Activated T-helper 2 cell treated with anti-CD3 and anti-CD28 coated beads, Interferon-gamma antibody, Interleukin-2, Interleukin-4, amounts not matched to agents 10 μg/mL and 5 μg/mL and 100 μg/mL, durations not matched to agents 14 hours and 24 hours and 36 hours (primary cell): ENCODE measurements at regions not wholly inside any gene's neighbourhood (a gene's known extent, or its start where the extent isn't known, plus 50 kb on each side); places are given as distances from the start of the nearest gene placed in this dataset.
A peak's percentile ranks its signal among the peaks of the same experiment; 100 is the strongest.

Experiments
- DNase-seq: peaks from one replicate; pipeline ENCODE4 v3.0.0; 2021; ENCODE audit warnings: low spot score
- H3K27ac Mint-ChIP-seq: one replicate; pipeline ENCODE4 v1.8.0; 2021; ENCODE audit warnings: mixed read lengths
- H3K27me3 Mint-ChIP-seq: one replicate; pipeline ENCODE4 v1.8.0; 2021; ENCODE audit warnings: low read depth, mixed read lengths
- H3K36me3 Mint-ChIP-seq: one replicate; pipeline ENCODE4 v1.8.0; 2021; ENCODE audit warnings: low read depth, mixed read lengths
- H3K4me1 Mint-ChIP-seq: one replicate; pipeline ENCODE4 v1.8.0; 2021; ENCODE audit warnings: low read depth, mixed read lengths
- H3K4me3 Mint-ChIP-seq: one replicate; pipeline ENCODE4 v1.8.0; 2021; ENCODE audit warnings: low read depth, mild to moderate bottlenecking, moderate library complexity, mixed read lengths
- H3K9me3 Mint-ChIP-seq: one replicate; pipeline ENCODE4 v1.8.0; 2021; ENCODE audit warnings: mixed read lengths
- intact Hi-C: fragments of 100-400 bp; cut with micrococcal nuclease; formaldehyde crosslinking; loops from one replicate; pipeline ENCODE4 v1.15.1; 2023

- DNase-seq = no peak
- H3K4me3 Mint-ChIP-seq = no peak overlapping the region
- peaks cover 28% of the 10 kb centered on the region for H3K36me3 Mint-ChIP-seq
- H3K9me3 Mint-ChIP-seq = peaks cover 43% of the 10 kb centered on the region
- intact Hi-C loops = loop anchor here (1.0 to 10.0 kb wide), 11 partner anchors 84 to 720 kb away; no protein-coding TSS in a partner anchor
- peaks cover 31% of the 10 kb centered on the region for H3K4me1 Mint-ChIP-seq
- H3K27me3 Mint-ChIP-seq = no peaks in the 10 kb centered on the region
- H3K27ac Mint-ChIP-seq = peak overlapping the region; percentile 90
Observed at GRCh38 chr2:8154936-8155335, 526.9 kb upstream of the ID2 start.

GRCh38 chr2:8157621-8158430, 524.0 kb upstream of the ID2 start:
- Mint-ChIP-seq H3K27me3 (no peaks in the 10 kb centered on the region), H3K9me3 (peaks cover 39% of the 10 kb centered on the region), H3K27ac (no peak overlapping the region), H3K4me1 (peaks cover 26% of the 10 kb centered on the region), H3K36me3 (peaks cover 28% of the 10 kb centered on the region), H3K4me3 (no peak overlapping the region)
- DNase-seq = no peak
- intact Hi-C loops = loop anchor here (10.0 kb wide), 3 partner anchors 247 to 723 kb away; no protein-coding TSS in a partner anchor

DNA sequence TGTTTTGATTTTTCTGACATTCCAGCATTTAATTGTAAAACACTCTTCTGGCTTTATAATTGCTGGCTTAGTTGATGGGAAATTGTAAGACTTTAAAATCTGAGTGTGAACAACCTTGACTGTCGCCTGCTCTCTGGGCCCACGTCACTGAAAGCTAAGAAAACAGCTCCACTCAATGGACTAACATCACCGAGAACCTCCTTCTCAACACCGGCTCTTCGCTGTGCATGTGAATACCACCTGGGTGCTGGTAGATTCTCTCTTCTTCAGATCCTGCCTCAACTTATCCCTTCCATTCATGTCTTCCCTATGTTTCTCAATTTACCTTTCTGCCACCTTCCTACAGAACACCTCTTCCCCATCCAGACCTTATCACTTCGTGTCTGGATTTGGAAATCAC, 523.1 kb upstream of the ID2 start:
- peaks cover 23% of the 10 kb centered on the region for H3K36me3 Mint-ChIP-seq
- no peak for DNase-seq
- no peaks in the 10 kb centered on the region for H3K27me3 Mint-ChIP-seq
- intact Hi-C loops = loop anchor here (10.0 kb wide), 3 partner anchors 246 to 724 kb away; no protein-coding TSS in a partner anchor
- H3K27ac Mint-ChIP-seq = no peak overlapping the region
- peaks cover 18% of the 10 kb centered on the region for H3K4me1 Mint-ChIP-seq
- peaks cover 34% of the 10 kb centered on the region for H3K9me3 Mint-ChIP-seq
- H3K4me3 Mint-ChIP-seq = no peak overlapping the region

GRCh38 chr2:8159211-8159965, 522.5 kb upstream of the ID2 start:
- H3K4me1 Mint-ChIP-seq = peaks cover 13% of the 10 kb centered on the region
- H3K27me3 Mint-ChIP-seq = no peaks in the 10 kb centered on the region

DNA sequence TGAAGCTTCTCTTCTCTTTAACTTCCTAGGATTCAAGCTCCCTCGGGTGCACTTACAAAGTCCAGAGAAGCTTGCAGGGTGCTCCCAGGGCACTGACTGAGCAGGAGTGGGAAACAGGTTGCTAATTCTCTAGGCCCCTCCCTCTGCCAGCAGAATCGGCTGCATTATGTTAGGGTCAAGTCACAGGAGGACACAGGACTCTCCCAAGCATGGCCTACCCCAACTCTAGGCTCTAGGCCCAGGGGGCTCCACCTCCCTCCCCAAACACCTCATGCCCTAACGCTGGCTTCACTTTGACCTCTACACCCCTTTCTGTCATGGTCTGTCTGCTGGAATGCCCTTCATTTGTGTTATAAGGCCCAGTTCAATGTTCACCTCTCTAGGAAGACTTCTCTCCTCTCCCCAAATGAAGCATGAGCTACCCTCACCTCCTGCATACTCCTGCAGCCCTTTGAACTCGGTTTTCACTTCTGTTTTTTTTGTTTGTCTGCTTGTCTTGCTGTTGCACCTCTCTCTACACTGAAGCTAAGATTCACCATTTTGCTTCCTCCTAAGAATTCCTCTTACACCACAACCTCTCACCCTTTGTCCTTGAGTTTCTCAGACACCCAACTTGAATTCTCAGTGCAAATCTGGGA, 521.8 kb upstream of the ID2 start:
- DNase-seq = no peak
- Mint-ChIP-seq H3K27ac (no peak overlapping the region), H3K4me1 (peaks cover 8% of the 10 kb centered on the region), H3K9me3 (peaks cover 23% of the 10 kb centered on the region), H3K27me3 (no peaks in the 10 kb centered on the region), H3K4me3 (no peak overlapping the region), H3K36me3 (peaks cover 14% of the 10 kb centered on the region)
- intact Hi-C loops = loop anchor here (10.0 kb wide), 3 partner anchors 245 to 725 kb away; no protein-coding TSS in a partner anchor

More at GRCh38 chr2:8159211-8159965, 522.5 kb upstream of the ID2 start:
- Mint-ChIP-seq H3K4me3 (no peak overlapping the region), H3K9me3 (peaks cover 27% of the 10 kb centered on the region), H3K36me3 (peaks cover 19% of the 10 kb centered on the region), H3K27ac (no peak overlapping the region)
- intact Hi-C loops = loop anchor here (10.0 kb wide), 3 partner anchors 245 to 725 kb away; no protein-coding TSS in a partner anchor
- no peak for DNase-seq

GRCh38 chr2:8160959-8161358, 520.9 kb upstream of the ID2 start:
- peaks cover 6% of the 10 kb centered on the region for H3K36me3 Mint-ChIP-seq
- H3K9me3 Mint-ChIP-seq = peaks cover 14% of the 10 kb centered on the region
- H3K4me1 Mint-ChIP-seq = peaks cover 2% of the 10 kb centered on the region
- DNase-seq = no peak
- H3K27ac Mint-ChIP-seq = no peak overlapping the region
- no peak overlapping the region for H3K4me3 Mint-ChIP-seq
- intact Hi-C loops = no loop called here
- no peaks in the 10 kb centered on the region for H3K27me3 Mint-ChIP-seq

- H3K4me3 Mint-ChIP-seq = no peak overlapping the region
- no peak overlapping the region for H3K27ac Mint-ChIP-seq
- H3K9me3 Mint-ChIP-seq = peaks cover 3% of the 10 kb centered on the region
- intact Hi-C loops = no loop called here
- H3K36me3 Mint-ChIP-seq = peaks cover 3% of the 10 kb centered on the region
- H3K27me3 Mint-ChIP-seq = no peaks in the 10 kb centered on the region
- no peak for DNase-seq
- no peaks in the 10 kb centered on the region for H3K4me1 Mint-ChIP-seq
Observed at GRCh38 chr2:8162552-8162951, 519.3 kb upstream of the ID2 start.

GRCh38 chr2:8165550-8165949, 516.3 kb upstream of the ID2 start:
- DNase-seq = no peak
- Mint-ChIP-seq H3K27me3 (no peaks in the 10 kb centered on the region), H3K4me1 (peaks cover 10% of the 10 kb centered on the region), H3K4me3 (no peak overlapping the region), H3K9me3 (no peaks in the 10 kb centered on the region), H3K36me3 (no peaks in the 10 kb centered on the region), H3K27ac (no peak overlapping the region)
- intact Hi-C loops = no loop called here

DNA sequence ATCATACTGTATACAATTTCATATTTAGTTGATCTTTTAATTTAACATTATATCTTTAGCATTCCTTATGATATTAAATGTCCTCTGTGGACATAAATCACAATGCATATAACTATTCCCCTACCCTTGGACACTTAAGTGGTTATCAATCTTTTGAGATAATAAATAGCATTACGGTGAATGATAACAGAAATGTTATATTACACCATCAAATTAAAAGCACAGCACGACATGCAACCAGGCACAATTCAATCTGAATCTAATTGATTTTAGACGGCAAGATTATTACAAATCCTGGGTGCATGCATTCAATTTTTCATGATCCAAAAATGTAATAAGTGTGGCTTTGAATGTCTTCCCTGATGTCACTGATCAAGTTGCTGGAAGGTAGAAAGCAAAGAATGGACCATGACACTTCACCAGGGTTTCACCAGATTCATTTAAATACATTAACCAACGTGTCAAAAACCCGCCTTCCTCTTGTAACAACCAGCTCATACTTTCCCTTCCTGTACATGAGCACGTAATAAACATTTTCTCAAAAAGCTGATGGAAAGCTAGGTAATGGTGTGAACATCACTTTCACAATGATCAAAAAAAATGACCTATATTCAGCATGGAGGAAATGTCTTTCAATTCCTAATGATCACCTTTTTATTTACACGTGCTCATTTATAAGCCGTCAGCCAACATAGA, 513.7 kb upstream of the ID2 start:
- Mint-ChIP-seq H3K36me3 (no peaks in the 10 kb centered on the region), H3K27me3 (no peaks in the 10 kb centered on the region), H3K4me3 (no peak overlapping the region), H3K4me1 (peaks cover 13% of the 10 kb centered on the region), H3K9me3 (no peaks in the 10 kb centered on the region), H3K27ac (peak overlapping the region; percentile 31)
- DNase-seq = no peak
- intact Hi-C loops = no loop called here

GRCh38 chr2:8168876-8169424, 512.9 kb upstream of the ID2 start:
- no peaks in the 10 kb centered on the region for H3K27me3 Mint-ChIP-seq
- no peak overlapping the region for H3K27ac Mint-ChIP-seq
- H3K4me3 Mint-ChIP-seq = no peak overlapping the region
- no peak for DNase-seq
- peaks cover 13% of the 10 kb centered on the region for H3K4me1 Mint-ChIP-seq
- no peaks in the 10 kb centered on the region for H3K9me3 Mint-ChIP-seq
- no peaks in the 10 kb centered on the region for H3K36me3 Mint-ChIP-seq
- intact Hi-C loops = no loop called here

DNA sequence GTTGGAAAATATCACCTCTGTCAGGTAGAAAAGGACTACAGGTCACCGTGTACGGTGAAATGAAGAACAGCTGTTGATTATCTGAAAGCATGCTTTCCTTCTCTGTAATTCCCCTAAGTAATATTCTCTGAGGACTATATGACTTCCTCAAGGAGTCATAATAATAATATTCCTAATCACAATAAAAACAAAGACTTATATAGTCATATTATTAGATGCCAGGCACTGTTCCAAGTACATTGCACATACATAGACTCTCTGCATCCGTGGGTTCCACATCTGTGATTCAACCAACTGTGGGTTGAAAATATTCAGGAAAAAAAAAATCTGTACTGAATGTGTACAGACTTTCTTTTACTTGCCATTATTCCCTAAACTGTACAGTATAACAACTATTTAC, 512.4 kb upstream of the ID2 start:
- H3K9me3 Mint-ChIP-seq = no peaks in the 10 kb centered on the region
- no peak overlapping the region for H3K27ac Mint-ChIP-seq
- DNase-seq = no peak
- H3K4me1 Mint-ChIP-seq = peaks cover 13% of the 10 kb centered on the region
- intact Hi-C loops = no loop called here
- no peaks in the 10 kb centered on the region for H3K27me3 Mint-ChIP-seq
- no peak overlapping the region for H3K4me3 Mint-ChIP-seq
- no peaks in the 10 kb centered on the region for H3K36me3 Mint-ChIP-seq
